ENCODE measurements at regions not wholly inside any gene's neighbourhood (a gene's known extent, or its start where the extent isn't known, plus 50 kb on each side); places are given as distances from the start of the nearest gene placed in this dataset.
A peak's percentile ranks its signal among the peaks of the same experiment; 100 is the strongest.

- TF ChIP-seq CTCF (IDR thresholded peaks at IDR 0.05; ENCODE audit: low read depth, low read length, missing input control) (no peak), NR2F2 (IDR thresholded peaks at IDR 0.05) (no peak), SP1 (IDR thresholded peaks at IDR 0.05) (no peak)
Measured at GRCh38 chr1:30413111-30413440, 310.3 kb downstream of the MATN1 start (continued).

- H3K27ac ChIP-seq (ENCODE audit: low read depth in 1 of 2, low read length in 2 of 2): no peak overlapping the region
- peaks cover 0 to 2% (median 0%) of the 10 kb centered on the region in 4 donors for H3K27me3 ChIP-seq (ENCODE audit: control insufficient read depth in 4 of 4, insufficient read depth in 4 of 4, low read length in 3 of 4)
- H3K36me3 ChIP-seq (ENCODE audit: control insufficient read depth in 4 of 4, insufficient read depth in 3 of 4, low read depth in 1 of 4, low read length in 3 of 4): no peaks in the 10 kb centered on the region
- TF ChIP-seq ZBTB33 (IDR thresholded peaks at IDR 0.05) (no peak), YY1 (IDR thresholded peaks at IDR 0.05) (no peak), TAF1 (conservative IDR thresholded peaks at IDR 0.05) (no peak), CTCF (IDR thresholded peaks at IDR 0.05; ENCODE audit: low read depth, low read length, missing input control) (no peak)
- H3K4me3 ChIP-seq (ENCODE audit: low read depth in 1 of 3, low read length in 3 of 3): no peak overlapping the region
- no peaks in the 10 kb centered on the region for H3K4me1 ChIP-seq (ENCODE audit: control insufficient read depth in 4 of 4, insufficient read depth in 4 of 4, low read length in 3 of 4)
- no peak overlapping the region for H3K9ac ChIP-seq (ENCODE audit: low read depth in 1 of 2, low read length in 2 of 2)
- no peaks in the 10 kb centered on the region for H3K9me3 ChIP-seq (ENCODE audit: control insufficient read depth in 4 of 4, low read length in 3 of 4)
- DNase-seq (ENCODE audit: low spot score): peak; percentile 16
- WGBS: 70% methylated on average over 13 of the region's 13 CpGs
Measured at GRCh38 chr1:30412241-30413110, 310.9 kb downstream of the MATN1 start.

- Histone ChIP-seq H3K9me3 (ENCODE audit: control insufficient read depth in 4 of 4, low read length in 3 of 4) (no peaks in the 10 kb centered on the region), H3K36me3 (ENCODE audit: control insufficient read depth in 4 of 4, insufficient read depth in 3 of 4, low read depth in 1 of 4, low read length in 3 of 4) (no peaks in the 10 kb centered on the region), H3K4me3 (ENCODE audit: low read depth in 1 of 3, low read length in 3 of 3) (no peak overlapping the region), H3K4me1 (ENCODE audit: control insufficient read depth in 4 of 4, insufficient read depth in 4 of 4, low read length in 3 of 4) (no peaks in the 10 kb centered on the region), H3K9ac (ENCODE audit: low read depth in 1 of 2, low read length in 2 of 2) (no peak overlapping the region), H3K27me3 (ENCODE audit: control insufficient read depth in 4 of 4, insufficient read depth in 4 of 4, low read length in 3 of 4) (peaks cover 0 to 2% (median 0%) of the 10 kb centered on the region in 4 donors), H3K27ac (ENCODE audit: low read depth in 1 of 2, low read length in 2 of 2) (no peak overlapping the region)
- peak; percentile 12 for DNase-seq (ENCODE audit: low spot score)
- WGBS: 87% methylated on average over 9 of the region's 9 CpGs
- TF ChIP-seq RXRA (IDR thresholded peaks at IDR 0.05) (no peak), FOXA1 (IDR thresholded peaks at IDR 0.05) (no peak), HNF4A (conservative IDR thresholded peaks at IDR 0.05) (no peak), ZBTB33 (IDR thresholded peaks at IDR 0.05) (no peak), EGR1 (IDR thresholded peaks at IDR 0.05; ENCODE audit: low read depth in 2 of 2) (no peak), REST (IDR thresholded peaks at IDR 0.05) (no peak), NR2F2 (IDR thresholded peaks at IDR 0.05) (no peak), FOXA2 (IDR thresholded peaks at IDR 0.05) (no peak), RAD21 (IDR thresholded peaks at IDR 0.05) (no peak), MAX (IDR thresholded peaks at IDR 0.05) (no peak), HNF4G (IDR thresholded peaks at IDR 0.05) (no peak), JUND (IDR thresholded peaks at IDR 0.05) (no peak)
Measured at GRCh38 chr1:30411206-30411605, 312.2 kb downstream of the MATN1 start.
